Endothelial cell of umbilical vein (primary cell): ENCODE measurements at regions not wholly inside any gene's neighbourhood (a gene's known extent, or its start where the extent isn't known, plus 50 kb on each side); places are given as distances from the start of the nearest gene placed in this dataset.

Experiments used
- BruUV-seq: library from RNA; stranded (reverse); fragments of 400-500 nt; replicated peaks from 2 replicates; lab custom pipeline; 2021; lab: Mats Ljungman, UMichigan
- CTCF ChIA-PET: fragments of 300-600, 350-600 bp; sonication (Branson Sonifier 250); formaldehyde crosslinking; loops from one replicate; lab custom pipeline; 2021; ENCODE audit warnings: antibody characterized with exemption, inconsistent platforms; lab: Charles Lee
- POLR2A ChIA-PET: fragments of 300-600, 350-600 bp; sonication (Branson Sonifier 250); formaldehyde crosslinking; loops from one replicate; lab custom pipeline; 2021; ENCODE audit warnings: antibody characterized with exemption, inconsistent platforms; lab: Charles Lee
- DNase-seq: peaks from one replicate; pipeline ENCODE4 v3.0.0-alpha.2; 2011; ENCODE audit warnings: low read depth, low spot score
- FAIRE-seq: peaks from 2 replicates; lab custom pipeline; 2011; peaks lifted over from hg19 to GRCh38; lab: Jason Lieb, UNC
- H2AFZ ChIP-seq: 2 replicates; pipeline ENCODE4 v1.6.0; 2012; ENCODE audit warnings: low read depth, low read length, control low read depth, inconsistent platforms
- H3K27ac ChIP-seq: 2 replicates; pipeline ENCODE4 v1.5.1; 2011; ENCODE audit warnings: low read depth, mild to moderate bottlenecking, control low read depth, low read length, moderate library complexity; ENCODE audit not compliant: insufficient read depth
- H3K27me3 ChIP-seq, 2 experiments: 2 replicates each; pipeline versions ENCODE4 v1.6.0 to v1.6.1; 2011; ENCODE audit warnings: low read length in 2 of 2, mixed read lengths in 1 of 2; ENCODE audit not compliant: control insufficient read depth in 2 of 2, insufficient read depth in 2 of 2
- H3K36me3 ChIP-seq, 2 experiments: 2 replicates in 1 of 2; 3 replicates in 1 of 2; pipeline ENCODE4 v1.5.1; 2011; ENCODE audit warnings: low read length in 2 of 2, mild to moderate bottlenecking in 1 of 2, moderate library complexity in 1 of 2; ENCODE audit not compliant: control insufficient read depth in 2 of 2, insufficient read depth in 2 of 2; ENCODE audit errors: extremely low read depth in 1 of 2
- H3K4me1 ChIP-seq: 3 replicates; pipeline ENCODE4 v1.5.1; 2011; ENCODE audit warnings: mild to moderate bottlenecking, low read length; ENCODE audit not compliant: control insufficient read depth, insufficient read depth; ENCODE audit errors: extremely low read depth
- H3K4me2 ChIP-seq: 2 replicates; pipeline ENCODE4 v1.6.1; 2011; ENCODE audit warnings: low read length, control low read depth, mixed read lengths; ENCODE audit not compliant: insufficient read depth
- H3K4me3 ChIP-seq, 3 experiments: fragments of 200-600 bp in 1 of 3; sonication (generic), shearing (Covaris generic) in 1 of 3; replicated peaks in 1 of 3; 2 replicates each; pipeline ENCODE4 v1.5.1; 2011 to 2016; ENCODE audit warnings: control low read depth in 3 of 3, low read length in 3 of 3, mild to moderate bottlenecking in 2 of 3, inconsistent platforms in 1 of 3, low read depth in 1 of 3, moderate library complexity in 1 of 3; ENCODE audit not compliant: insufficient read depth in 1 of 3
- H3K79me2 ChIP-seq: 2 replicates; pipeline ENCODE4 v1.6.0; 2012; ENCODE audit warnings: low read length, inconsistent platforms; ENCODE audit not compliant: control insufficient read depth, insufficient read depth
- H3K9ac ChIP-seq: replicated peaks from 2 replicates; pipeline ENCODE3; 2011; ENCODE audit warnings: low read length, control low read depth; ENCODE audit not compliant: insufficient read depth; ENCODE audit errors: extremely low read depth
- H3K9me1 ChIP-seq: replicated peaks from 3 replicates; pipeline ENCODE4 v1.6.0; 2011; ENCODE audit warnings: mild to moderate bottlenecking, low read length; ENCODE audit not compliant: control insufficient read depth, insufficient read depth; ENCODE audit errors: extremely low read depth
- H3K9me3 ChIP-seq: replicated peaks from 2 replicates; pipeline ENCODE4 v1.5.1; 2012; ENCODE audit warnings: low read length, inconsistent platforms; ENCODE audit not compliant: control insufficient read depth, insufficient read depth
- H4K20me1 ChIP-seq: replicated peaks from 2 replicates; pipeline ENCODE3; 2011; ENCODE audit warnings: mild to moderate bottlenecking, low read length; ENCODE audit not compliant: control insufficient read depth, insufficient read depth; ENCODE audit errors: extremely low read depth
- EZH2 ChIP-seq: IDR thresholded peaks from 2 replicates; pipeline ENCODE4 v1.6.1; 2012; ENCODE audit warnings: borderline replicate concordance, low read depth, mild to moderate bottlenecking, moderate library complexity, low read length, inconsistent platforms; ENCODE audit not compliant: severe bottlenecking
- FOS ChIP-seq: IDR thresholded peaks from 2 replicates; pipeline ENCODE4 v1.6.1; 2011; ENCODE audit warnings: mild to moderate bottlenecking, low read length, moderate library complexity, borderline replicate concordance; ENCODE audit not compliant: insufficient read depth
- GATA2 ChIP-seq: IDR thresholded peaks from 2 replicates; pipeline ENCODE4 v1.7.0; 2011; ENCODE audit warnings: low read depth, mild to moderate bottlenecking, moderate library complexity, mixed read lengths, low read length; ENCODE audit not compliant: insufficient read length, insufficient read depth
- JUN ChIP-seq: IDR thresholded peaks from 2 replicates; pipeline ENCODE4 v1.6.1; 2011; ENCODE audit warnings: borderline replicate concordance, low read depth; ENCODE audit not compliant: insufficient read length, insufficient read depth
- MYC ChIP-seq: IDR thresholded peaks from one replicate; pipeline ENCODE4 v1.6.1; 2011; ENCODE audit warnings: mild to moderate bottlenecking, low read depth, low read length
- POLR2A ChIP-seq: IDR thresholded peaks from 2 replicates; pipeline ENCODE4 v1.6.1; 2012; ENCODE audit warnings: low read depth, mild to moderate bottlenecking, control low read depth, low read length
- POLR2AphosphoS5 ChIP-seq: IDR thresholded peaks from 2 replicates; pipeline ENCODE4 v1.6.1; 2012; ENCODE audit warnings: low read depth, mild to moderate bottlenecking, control low read depth, low read length, moderate library complexity; ENCODE audit not compliant: insufficient read depth
- dilution Hi-C: fragments of 300-500 bp; cut with MboI; formaldehyde crosslinking; loops from one replicate; pipeline ENCODE4 v1.15.0; 2019; ENCODE audit warnings: low sequenced_read_pairs; ENCODE audit not compliant: extremely low pct_ligation_motif_present
- intact Hi-C: fragments of 100-400 bp; cut with micrococcal nuclease; formaldehyde crosslinking; loops from one replicate; pipeline ENCODE4 v1.10.0; 2022
- TF ChIP-seq, protein P1 (sequence below): IDR thresholded peaks from 2 replicates; pipeline ENCODE4 v1.6.1; 2011; ENCODE audit not compliant: insufficient read depth, insufficient read length
- TF ChIP-seq, protein P2 (sequence below), 2 donors: IDR thresholded peaks; 1 replicate in 1 of 2; 2 replicates in 1 of 2; pipeline ENCODE4 v1.5.1; 2011; ENCODE audit warnings: low read length in 2 of 2, mild to moderate bottlenecking in 2 of 2, moderate library complexity in 2 of 2, control low read depth in 1 of 2, inconsistent platforms in 1 of 2, low read depth in 1 of 2; ENCODE audit not compliant: insufficient read depth in 1 of 2; ENCODE audit errors: extremely low read depth in 1 of 2

DNA sequence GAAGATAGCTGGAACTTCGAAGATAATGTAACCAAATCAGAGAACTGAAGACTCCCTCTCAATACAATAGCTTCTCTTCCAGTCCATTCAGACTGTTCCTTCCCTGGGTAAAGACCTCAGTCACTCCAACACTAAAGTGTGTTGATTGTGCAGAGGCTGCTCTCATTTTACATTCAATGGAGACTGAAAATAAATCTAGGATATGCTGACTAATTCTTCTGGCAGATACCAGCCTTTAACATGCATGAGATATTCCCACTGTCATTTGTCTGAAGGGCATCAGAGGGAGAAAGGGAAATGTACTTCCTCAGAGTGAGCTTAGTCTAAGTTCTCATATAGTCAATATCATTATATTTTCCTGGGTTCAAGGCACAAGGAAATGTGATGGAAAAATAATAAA lies 166.4 kb upstream of the IRAK1BP1 start:
- POLR2A ChIA-PET, result no interaction called here
- H3K9me3 ChIP-seq, result no peaks in the 10 kb centered on the region
- intact Hi-C loops, result no loop called here
- H3K9me1 ChIP-seq, result no peaks in the 10 kb centered on the region
- BruUV-seq, result no TSS peak
- H3K79me2 ChIP-seq, result no peaks in the 10 kb centered on the region
- no peak overlapping the region for H3K4me3 ChIP-seq
- peaks cover 2 to 7% of the 10 kb centered on the region in 2 experiments for H3K27me3 ChIP-seq
- no peaks in the 10 kb centered on the region for H4K20me1 ChIP-seq
- TF ChIP-seq MYC (no peak), FOS (no peak), GATA2 (no peak), POLR2A (no peak), EZH2 (no peak), JUN (no peak), POLR2AphosphoS5 (no peak)
- TF ChIP-seq, protein P1, sequence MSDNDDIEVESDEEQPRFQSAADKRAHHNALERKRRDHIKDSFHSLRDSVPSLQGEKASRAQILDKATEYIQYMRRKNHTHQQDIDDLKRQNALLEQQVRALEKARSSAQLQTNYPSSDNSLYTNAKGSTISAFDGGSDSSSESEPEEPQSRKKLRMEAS, result no peak
- TF ChIP-seq, protein P2, sequence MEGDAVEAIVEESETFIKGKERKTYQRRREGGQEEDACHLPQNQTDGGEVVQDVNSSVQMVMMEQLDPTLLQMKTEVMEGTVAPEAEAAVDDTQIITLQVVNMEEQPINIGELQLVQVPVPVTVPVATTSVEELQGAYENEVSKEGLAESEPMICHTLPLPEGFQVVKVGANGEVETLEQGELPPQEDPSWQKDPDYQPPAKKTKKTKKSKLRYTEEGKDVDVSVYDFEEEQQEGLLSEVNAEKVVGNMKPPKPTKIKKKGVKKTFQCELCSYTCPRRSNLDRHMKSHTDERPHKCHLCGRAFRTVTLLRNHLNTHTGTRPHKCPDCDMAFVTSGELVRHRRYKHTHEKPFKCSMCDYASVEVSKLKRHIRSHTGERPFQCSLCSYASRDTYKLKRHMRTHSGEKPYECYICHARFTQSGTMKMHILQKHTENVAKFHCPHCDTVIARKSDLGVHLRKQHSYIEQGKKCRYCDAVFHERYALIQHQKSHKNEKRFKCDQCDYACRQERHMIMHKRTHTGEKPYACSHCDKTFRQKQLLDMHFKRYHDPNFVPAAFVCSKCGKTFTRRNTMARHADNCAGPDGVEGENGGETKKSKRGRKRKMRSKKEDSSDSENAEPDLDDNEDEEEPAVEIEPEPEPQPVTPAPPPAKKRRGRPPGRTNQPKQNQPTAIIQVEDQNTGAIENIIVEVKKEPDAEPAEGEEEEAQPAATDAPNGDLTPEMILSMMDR (IDR thresholded peaks at IDR 0.05; ENCODE audit: extremely low read depth in 1 of 2, insufficient read depth in 1 of 2, low read depth in 1 of 2, low read length in 2 of 2), result no peak
- dilution Hi-C loops, result no loop called here
- no peak overlapping the region for H3K4me2 ChIP-seq
- no peak overlapping the region for H3K9ac ChIP-seq
- H3K36me3 ChIP-seq, result no peaks in the 10 kb centered on the region
- H2AFZ ChIP-seq, result no peak overlapping the region
- H3K27ac ChIP-seq, result no peak overlapping the region
- CTCF ChIA-PET, result interaction anchor here (1.3 kb wide), 1 partner anchor 10 kb away, joined by 3 read pairs; no protein-coding TSS in a partner anchor
- no peaks in the 10 kb centered on the region for H3K4me1 ChIP-seq
- DNase-seq, result no peak
- no peak for FAIRE-seq
